HG03108 (cell line): ENCODE measurements at regions not wholly inside any gene's neighbourhood (a gene's known extent, or its start where the extent isn't known, plus 50 kb on each side); places are given as distances from the start of the nearest gene placed in this dataset.

Experiments used
- ATAC-seq: cut with Tn5 transposase; IDR thresholded peaks from one replicate; pipeline ENCODE4 v1.9.1; 2021; ENCODE audit warnings: moderate library complexity; ENCODE audit not compliant: unreplicated experiment

- ATAC-seq = no peak
Measured at GRCh38 chr6:111984516-111985201, 69.2 kb upstream of the CCN6 start.

GRCh38 chr6:111985202-111985731 is 68.6 kb upstream of the CCN6 start:
- no peak for ATAC-seq

GRCh38 chr6:111986651-111987050 is 67.3 kb upstream of the CCN6 start:
- no peak for ATAC-seq

GRCh38 chr6:111987295-111987694 is 66.6 kb upstream of the CCN6 start:
- no peak for ATAC-seq

- no peak for ATAC-seq
Measured at GRCh38 chr6:111988926-111989325, 65.0 kb upstream of the CCN6 start.

GRCh38 chr6:111989743-111990142 is 64.2 kb upstream of the CCN6 start:
- peak; percentile 64 for ATAC-seq

- ATAC-seq = no peak
Measured at GRCh38 chr6:111990214-111990613, 63.7 kb upstream of the CCN6 start.

GRCh38 chr6:111992851-111993250 is 61.1 kb upstream of the CCN6 start:
- no peak for ATAC-seq

GRCh38 chr6:111993342-111993741 is 60.6 kb upstream of the CCN6 start:
- no peak for ATAC-seq

GRCh38 chr6:111994791-111995190 is 59.1 kb upstream of the CCN6 start:
- ATAC-seq = no peak

GRCh38 chr6:111995404-111995803 is 58.5 kb upstream of the CCN6 start:
- ATAC-seq = no peak

- ATAC-seq = no peak
Measured at GRCh38 chr6:111996144-111996865, 57.6 kb upstream of the CCN6 start.

- peak; percentile 52 for ATAC-seq
Measured at GRCh38 chr6:111997078-111997852, 56.6 kb upstream of the CCN6 start.

GRCh38 chr6:111997853-111998208 is 56.1 kb upstream of the CCN6 start:
- ATAC-seq = no peak

GRCh38 chr6:112002307-112002706 is 51.6 kb upstream of the CCN6 start:
- no peak for ATAC-seq
